LNCAP (cell line): ENCODE measurements at regions not wholly inside any gene's neighbourhood (a gene's known extent, or its start where the extent isn't known, plus 50 kb on each side); places are given as distances from the start of the nearest gene placed in this dataset.

Source experiments
- TF ChIP-seq, protein P1 (sequence below): fragments of 450-650 bp; IDR thresholded peaks from 2 replicates; pipeline ENCODE4 v1.5.1; 2017; ENCODE audit warnings: mild to moderate bottlenecking

DNA sequence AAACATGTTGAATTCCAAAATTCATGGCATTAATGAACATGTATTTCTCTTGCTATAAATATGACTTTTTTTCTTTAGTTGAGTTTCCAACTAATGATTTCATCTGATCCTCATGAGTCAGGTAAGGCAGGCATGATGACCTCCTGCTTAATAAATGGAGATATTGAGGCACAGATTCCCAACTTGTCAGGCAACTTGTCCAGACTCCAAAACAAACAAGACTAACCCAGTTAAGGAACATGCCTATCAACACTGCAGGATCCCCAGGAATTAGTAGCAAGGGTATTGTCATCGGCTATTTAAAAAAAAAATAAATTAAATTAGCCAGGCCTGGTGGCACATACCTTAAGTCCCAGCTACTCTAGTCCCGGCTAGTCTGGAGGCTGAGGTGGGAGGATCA, 121.3 kb upstream of the SALL4 start:
- TF ChIP-seq, protein P1, sequence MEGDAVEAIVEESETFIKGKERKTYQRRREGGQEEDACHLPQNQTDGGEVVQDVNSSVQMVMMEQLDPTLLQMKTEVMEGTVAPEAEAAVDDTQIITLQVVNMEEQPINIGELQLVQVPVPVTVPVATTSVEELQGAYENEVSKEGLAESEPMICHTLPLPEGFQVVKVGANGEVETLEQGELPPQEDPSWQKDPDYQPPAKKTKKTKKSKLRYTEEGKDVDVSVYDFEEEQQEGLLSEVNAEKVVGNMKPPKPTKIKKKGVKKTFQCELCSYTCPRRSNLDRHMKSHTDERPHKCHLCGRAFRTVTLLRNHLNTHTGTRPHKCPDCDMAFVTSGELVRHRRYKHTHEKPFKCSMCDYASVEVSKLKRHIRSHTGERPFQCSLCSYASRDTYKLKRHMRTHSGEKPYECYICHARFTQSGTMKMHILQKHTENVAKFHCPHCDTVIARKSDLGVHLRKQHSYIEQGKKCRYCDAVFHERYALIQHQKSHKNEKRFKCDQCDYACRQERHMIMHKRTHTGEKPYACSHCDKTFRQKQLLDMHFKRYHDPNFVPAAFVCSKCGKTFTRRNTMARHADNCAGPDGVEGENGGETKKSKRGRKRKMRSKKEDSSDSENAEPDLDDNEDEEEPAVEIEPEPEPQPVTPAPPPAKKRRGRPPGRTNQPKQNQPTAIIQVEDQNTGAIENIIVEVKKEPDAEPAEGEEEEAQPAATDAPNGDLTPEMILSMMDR = no peak

DNA sequence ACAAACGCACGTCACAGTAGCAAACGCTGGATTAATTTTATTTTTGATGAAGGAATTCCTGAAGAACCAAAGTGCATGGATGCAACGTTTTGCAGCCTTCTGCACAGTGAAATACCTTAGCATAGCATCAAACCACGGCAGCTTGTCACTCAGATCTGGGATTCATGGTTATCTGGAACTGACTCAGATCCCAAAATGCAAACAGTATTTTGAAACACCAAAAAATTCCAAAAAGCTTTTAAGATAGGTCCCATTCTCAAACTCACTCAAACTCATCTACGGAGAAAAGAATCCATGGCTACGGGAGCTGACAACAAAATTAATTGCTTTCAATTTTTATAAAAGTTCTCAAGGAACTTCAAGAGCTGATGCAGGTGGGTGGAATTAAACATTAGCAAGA, 116.2 kb upstream of the SALL4 start:
- TF ChIP-seq, protein P1 = no peak

GRCh38 chr20:51917886-51918535, 115.7 kb upstream of the SALL4 start:
- TF ChIP-seq, protein P1 = no peak

DNA sequence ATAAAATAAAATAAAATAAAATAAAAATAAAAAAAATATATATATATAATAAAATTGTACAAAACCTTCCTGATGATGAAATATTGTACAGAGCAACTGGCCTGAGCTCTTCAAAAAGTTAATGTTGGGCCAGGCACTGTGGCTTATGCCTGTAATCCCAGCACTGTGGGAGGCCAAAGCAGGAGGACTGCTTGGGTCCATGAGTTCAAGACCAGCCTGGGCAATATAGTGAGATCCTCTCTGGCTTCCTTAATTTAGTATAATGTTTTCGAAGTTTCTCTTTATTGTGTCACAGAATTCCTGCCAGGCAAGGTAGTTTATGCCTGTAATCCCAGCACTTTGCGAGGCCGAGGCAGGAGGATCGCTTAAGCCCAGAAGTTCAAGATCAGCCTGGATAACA, 113.9 kb upstream of the SALL4 start:
- TF ChIP-seq, protein P1 = no peak

GRCh38 chr20:51914758-51915157, 112.4 kb upstream of the SALL4 start:
- TF ChIP-seq, protein P1 = no peak

DNA sequence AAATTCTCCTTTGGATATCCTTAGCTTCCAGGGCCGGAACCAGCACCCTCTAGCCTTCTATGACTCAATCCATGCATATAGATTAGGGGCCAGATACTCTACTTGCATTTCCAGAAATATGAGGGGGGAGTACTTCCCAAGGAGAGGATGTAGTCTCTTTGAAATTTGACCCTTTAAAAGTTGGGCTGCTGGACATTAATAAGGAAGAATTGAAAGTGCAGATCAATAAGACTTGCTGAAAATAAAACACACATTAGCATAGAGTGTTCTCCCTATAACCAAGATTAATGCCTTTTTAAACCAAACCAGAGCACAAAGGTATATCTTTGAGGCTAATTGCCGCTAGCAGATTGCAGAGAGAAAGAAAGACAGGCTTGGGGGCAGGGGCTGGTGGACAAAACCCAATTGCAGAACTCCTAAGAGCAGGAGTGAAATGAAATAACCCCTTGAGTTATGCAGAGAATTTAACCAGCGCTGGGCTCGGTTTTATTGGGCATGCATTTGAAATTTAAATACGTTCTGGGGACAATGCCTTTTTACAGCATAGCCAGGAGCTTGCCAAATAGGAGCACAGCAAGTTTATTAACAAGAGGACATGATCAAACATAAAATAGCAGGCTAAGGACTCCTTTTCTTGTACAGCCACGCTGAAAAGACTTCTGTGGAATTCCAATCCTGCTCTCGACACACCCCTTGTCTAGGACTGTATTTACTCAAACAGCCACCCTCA, 108.2 kb upstream of the SALL4 start:
- TF ChIP-seq, protein P1 = no peak

DNA sequence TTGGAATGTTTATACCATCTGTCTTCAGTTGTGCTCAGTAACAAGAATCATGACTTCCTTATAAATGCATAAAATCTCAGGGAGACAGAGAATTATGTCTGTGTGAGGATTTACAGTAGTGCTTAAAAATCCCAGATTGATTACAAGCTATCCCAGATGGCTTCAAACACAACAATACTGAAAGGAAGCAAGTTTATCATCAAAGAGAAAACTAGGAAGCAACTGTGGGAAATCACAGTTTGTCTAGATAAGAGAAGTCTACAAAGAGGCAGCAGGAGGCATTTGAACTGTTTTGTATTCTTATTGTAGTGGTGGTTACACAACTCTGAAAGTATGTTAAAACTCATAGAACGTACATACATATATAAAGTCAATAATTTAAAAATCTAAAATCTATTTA, 104.4 kb upstream of the SALL4 start:
- TF ChIP-seq, protein P1 = no peak
